ENCODE measurements at regions not wholly inside any gene's neighbourhood (a gene's known extent, or its start where the extent isn't known, plus 50 kb on each side); places are given as distances from the start of the nearest gene placed in this dataset.
A peak's percentile ranks its signal among the peaks of the same experiment; 100 is the strongest.

DNA sequence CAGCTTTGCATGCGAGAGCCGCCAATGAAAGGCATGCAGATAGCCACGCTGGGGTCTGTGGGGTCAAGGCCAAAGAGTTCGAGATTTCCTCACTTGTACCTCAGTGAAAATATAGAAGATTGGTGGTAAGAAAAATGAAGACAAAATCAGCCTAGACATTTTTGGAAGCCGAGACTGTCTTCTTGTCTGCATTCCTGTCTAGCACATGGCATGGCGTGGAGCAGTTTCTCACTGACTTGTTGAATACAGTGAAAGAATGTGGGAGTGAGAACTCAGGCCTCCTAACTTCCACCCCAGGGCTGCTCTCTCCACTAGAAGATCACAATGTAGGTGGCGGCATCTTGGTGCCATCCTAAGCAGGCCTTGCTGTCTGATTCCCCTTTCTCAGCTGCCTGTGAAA lies 740.8 kb upstream of the HS6ST1 start:
- H3K27ac ChIP-seq: peak overlapping the region; percentile 100
- TF ChIP-seq, protein P1, sequence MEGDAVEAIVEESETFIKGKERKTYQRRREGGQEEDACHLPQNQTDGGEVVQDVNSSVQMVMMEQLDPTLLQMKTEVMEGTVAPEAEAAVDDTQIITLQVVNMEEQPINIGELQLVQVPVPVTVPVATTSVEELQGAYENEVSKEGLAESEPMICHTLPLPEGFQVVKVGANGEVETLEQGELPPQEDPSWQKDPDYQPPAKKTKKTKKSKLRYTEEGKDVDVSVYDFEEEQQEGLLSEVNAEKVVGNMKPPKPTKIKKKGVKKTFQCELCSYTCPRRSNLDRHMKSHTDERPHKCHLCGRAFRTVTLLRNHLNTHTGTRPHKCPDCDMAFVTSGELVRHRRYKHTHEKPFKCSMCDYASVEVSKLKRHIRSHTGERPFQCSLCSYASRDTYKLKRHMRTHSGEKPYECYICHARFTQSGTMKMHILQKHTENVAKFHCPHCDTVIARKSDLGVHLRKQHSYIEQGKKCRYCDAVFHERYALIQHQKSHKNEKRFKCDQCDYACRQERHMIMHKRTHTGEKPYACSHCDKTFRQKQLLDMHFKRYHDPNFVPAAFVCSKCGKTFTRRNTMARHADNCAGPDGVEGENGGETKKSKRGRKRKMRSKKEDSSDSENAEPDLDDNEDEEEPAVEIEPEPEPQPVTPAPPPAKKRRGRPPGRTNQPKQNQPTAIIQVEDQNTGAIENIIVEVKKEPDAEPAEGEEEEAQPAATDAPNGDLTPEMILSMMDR (conservative IDR thresholded peaks at IDR 0.05): no peak

- TF ChIP-seq, protein P1 (conservative IDR thresholded peaks at IDR 0.05): no peak
- H3K27ac ChIP-seq: peak overlapping the region; percentile 100
Measured at GRCh38 chr2:129061069-129061768, 742.6 kb upstream of the HS6ST1 start.

- TF ChIP-seq, protein P1 (conservative IDR thresholded peaks at IDR 0.05): no peak
- H3K27ac ChIP-seq: peak overlapping the region; percentile 100; the same call in 1 of the 2 replicates
Measured at GRCh38 chr2:129061769-129062121, 743.1 kb upstream of the HS6ST1 start.

GRCh38 chr2:129062146-129062912 lies 743.7 kb upstream of the HS6ST1 start:
- peak overlapping the region; percentile 100; the same call in 1 of the 2 replicates for H3K27ac ChIP-seq
- TF ChIP-seq, protein P1 (conservative IDR thresholded peaks at IDR 0.05): no peak

- TF ChIP-seq, protein P1 (conservative IDR thresholded peaks at IDR 0.05): no peak
- H3K27ac ChIP-seq: no peak overlapping the region
Measured at GRCh38 chr2:129067070-129067469, 748.4 kb upstream of the HS6ST1 start.

- TF ChIP-seq, protein P1 (conservative IDR thresholded peaks at IDR 0.05): no peak
Measured at GRCh38 chr2:129067953-129068352, 749.3 kb upstream of the HS6ST1 start.

DNA sequence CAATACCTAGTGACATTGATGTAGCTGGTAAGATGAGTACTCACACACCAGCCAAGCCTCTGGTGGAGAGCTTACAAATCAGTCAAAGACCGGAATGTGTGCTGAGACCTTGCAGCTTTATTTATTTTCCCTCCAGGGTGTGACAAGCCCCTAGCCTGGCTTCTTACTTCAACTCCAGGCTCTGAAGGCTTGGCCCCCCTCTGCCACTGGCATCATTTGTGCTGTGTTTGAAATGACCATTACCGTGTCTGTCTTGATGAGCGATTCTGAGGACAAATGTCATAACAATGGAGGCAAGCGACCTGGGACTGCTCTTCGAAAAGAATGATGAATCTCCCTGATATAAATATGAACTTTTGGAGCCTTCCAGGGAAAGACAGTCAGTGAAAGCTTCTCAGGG lies 749.9 kb upstream of the HS6ST1 start:
- no peak overlapping the region; the same call in 1 of the 2 replicates for H3K27ac ChIP-seq
- TF ChIP-seq, protein P1 (conservative IDR thresholded peaks at IDR 0.05): no peak

More at GRCh38 chr2:129067953-129068352, 749.3 kb upstream of the HS6ST1 start:
- no peak overlapping the region for H3K27ac ChIP-seq

All from VCaP (cell line).